GM23248 (cell line): ENCODE measurements at regions not wholly inside any gene's neighbourhood (a gene's known extent, or its start where the extent isn't known, plus 50 kb on each side); places are given as distances from the start of the nearest gene placed in this dataset.

ENCODE experiments used
- DNase-seq: peaks from one replicate; pipeline ENCODE4 v3.0.0-alpha.2; 2015
- H2AFZ ChIP-seq: fragments of 200-600 bp; sonication (generic); 2 replicates; pipeline ENCODE4 v1.6.1; 2016; ENCODE audit warnings: antibody characterized with exemption
- H3F3A ChIP-seq: fragments of 200-600 bp; sonication (generic); 2 replicates; pipeline ENCODE4 v1.6.1; 2016; ENCODE audit warnings: mild to moderate bottlenecking, antibody characterized with exemption, mixed run types; ENCODE audit not compliant: insufficient read depth
- H3K27ac ChIP-seq: fragments of 200-600 bp; sonication (generic); 2 replicates; pipeline ENCODE4 v1.5.1; 2016; ENCODE audit warnings: mild to moderate bottlenecking
- H3K27me3 ChIP-seq: fragments of 200-600 bp; sonication (generic); replicated peaks from 2 replicates; pipeline ENCODE4 v1.6.1; 2016; ENCODE audit warnings: mild to moderate bottlenecking; ENCODE audit not compliant: insufficient read depth
- H3K36me3 ChIP-seq: fragments of 200-600 bp; sonication (generic); 2 replicates; pipeline ENCODE4 v1.6.1; 2016; ENCODE audit warnings: low read depth, mild to moderate bottlenecking
- H3K4me1 ChIP-seq: fragments of 200-600 bp; sonication (generic); 2 replicates; pipeline ENCODE4 v1.6.1; 2016; ENCODE audit warnings: mild to moderate bottlenecking; ENCODE audit not compliant: insufficient read depth
- H3K4me2 ChIP-seq: fragments of 200-600 bp; sonication (generic); one replicate; pipeline ENCODE4 v1.6.1; 2016; ENCODE audit warnings: mild to moderate bottlenecking; ENCODE audit not compliant: unreplicated experiment
- H3K4me3 ChIP-seq: fragments of 200-600 bp; sonication (generic); 2 replicates; pipeline ENCODE4 v1.5.1; 2016; ENCODE audit warnings: mild to moderate bottlenecking
- H3K79me2 ChIP-seq: fragments of 200-600 bp; sonication (generic); 2 replicates; pipeline ENCODE4 v1.6.1; 2016; ENCODE audit warnings: mild to moderate bottlenecking; ENCODE audit not compliant: insufficient read depth
- H3K9ac ChIP-seq: fragments of 200-600 bp; sonication (generic); 2 replicates; pipeline ENCODE4 v1.6.1; 2016; ENCODE audit warnings: mild to moderate bottlenecking
- H3K9me2 ChIP-seq: fragments of 200-600 bp; sonication (generic); 2 replicates; pipeline ENCODE4 v1.6.1; 2016; ENCODE audit warnings: mixed run types, mild to moderate bottlenecking, moderate library complexity; ENCODE audit not compliant: insufficient read depth
- H3K9me3 ChIP-seq: fragments of 200-600 bp; sonication (generic); one replicate; pipeline ENCODE4 v1.6.1; 2017; ENCODE audit warnings: low read depth
- H4K20me1 ChIP-seq: fragments of 200-600 bp; sonication (generic); 2 replicates; pipeline ENCODE4 v1.6.0; 2016; ENCODE audit not compliant: insufficient read depth
- EZH2 ChIP-seq: fragments of 200-600 bp; sonication (generic); IDR thresholded peaks from 2 replicates; pipeline ENCODE4 v1.6.1; 2018; ENCODE audit warnings: antibody characterized with exemption, mild to moderate bottlenecking; ENCODE audit not compliant: insufficient read depth, poor library complexity, severe bottlenecking
- EZH2phosphoT487 ChIP-seq: fragments of 200-600 bp; sonication (generic); IDR thresholded peaks from 2 replicates; pipeline ENCODE4 v1.6.1; 2018; ENCODE audit warnings: antibody characterized with exemption, moderate library complexity, mild to moderate bottlenecking, low read depth; ENCODE audit not compliant: insufficient read depth
- WGBS, 2 experiments: methylation state at CpG; one replicate each; pipeline ENCODE4 v1.1.6; 2015 to 2017; ENCODE audit warnings: low lambda C conversion rate in 2 of 2, low coverage in 1 of 2; ENCODE audit errors: missing lambda C conversion rate in 2 of 2; 5-methylcytosine and 5-hydroxymethylcytosine counted together
- in situ Hi-C: fragments of 300-500 bp; cut with MboI; formaldehyde crosslinking; loops from 2 replicates; pipeline ENCODE4 v1.15.0; 2020

DNA sequence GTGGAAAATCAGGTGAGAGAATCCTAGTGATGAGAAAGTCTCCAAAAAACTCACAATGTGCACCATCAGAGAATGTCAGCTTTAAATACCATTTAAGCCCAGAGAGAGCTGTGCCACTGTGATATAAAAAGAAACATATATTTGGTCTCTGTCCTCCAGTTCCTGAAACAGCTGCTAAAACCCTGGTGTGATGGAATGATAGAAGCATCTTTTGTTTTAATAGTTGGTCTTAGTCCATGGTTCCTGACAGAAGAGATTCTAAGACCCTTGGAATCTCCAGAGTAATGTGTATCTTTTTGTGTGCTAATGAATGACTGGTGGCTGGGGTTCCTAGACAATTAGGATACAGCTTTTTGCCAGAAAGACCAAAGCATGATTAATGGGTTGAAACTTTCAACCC is 302.8 kb upstream of the B3GALT2 start:
- no peaks in the 10 kb centered on the region for H3K27me3 ChIP-seq
- no peak overlapping the region for H3K9ac ChIP-seq
- no peak overlapping the region for H2AFZ ChIP-seq
- no peak for DNase-seq
- no peaks in the 10 kb centered on the region for H4K20me1 ChIP-seq
- in situ Hi-C loops, result no loop called here
- H3K4me1 ChIP-seq, result no peaks in the 10 kb centered on the region
- H3K36me3 ChIP-seq, result no peaks in the 10 kb centered on the region
- H3K4me2 ChIP-seq, result no peak overlapping the region
- TF ChIP-seq EZH2phosphoT487, result no peak
- TF ChIP-seq EZH2, result no peak
- no peak overlapping the region for H3K4me3 ChIP-seq
- no peak overlapping the region for H3K27ac ChIP-seq
- no peaks in the 10 kb centered on the region for H3K79me2 ChIP-seq
- H3K9me2 ChIP-seq, result no peaks in the 10 kb centered on the region
- H3K9me3 ChIP-seq, result no peaks in the 10 kb centered on the region
- no peaks in the 10 kb centered on the region for H3F3A ChIP-seq

DNA sequence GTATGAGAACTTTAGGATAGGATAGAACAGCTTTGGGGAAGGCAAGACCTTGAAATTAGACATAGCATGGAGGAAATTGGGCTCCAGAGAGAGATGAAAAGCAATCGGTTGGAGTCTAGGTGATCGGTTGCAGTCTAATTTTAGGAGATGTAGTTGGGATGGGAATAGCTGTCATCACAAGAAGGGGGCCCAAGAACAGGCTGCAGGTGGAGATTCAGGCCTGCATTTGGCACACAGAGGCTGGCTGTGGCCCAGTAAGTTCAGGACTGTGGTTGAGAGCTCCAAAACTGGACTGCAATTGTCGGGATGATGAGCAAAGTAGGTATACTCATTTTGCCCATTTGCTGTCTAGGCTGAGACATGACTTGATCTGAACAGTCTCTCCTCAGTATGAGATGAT is 301.3 kb upstream of the B3GALT2 start:
- WGBS, 2 experiments, result 76 to 78% methylated on average over 3 of the region's 3 CpGs
- in situ Hi-C loops, result no loop called here

DNA sequence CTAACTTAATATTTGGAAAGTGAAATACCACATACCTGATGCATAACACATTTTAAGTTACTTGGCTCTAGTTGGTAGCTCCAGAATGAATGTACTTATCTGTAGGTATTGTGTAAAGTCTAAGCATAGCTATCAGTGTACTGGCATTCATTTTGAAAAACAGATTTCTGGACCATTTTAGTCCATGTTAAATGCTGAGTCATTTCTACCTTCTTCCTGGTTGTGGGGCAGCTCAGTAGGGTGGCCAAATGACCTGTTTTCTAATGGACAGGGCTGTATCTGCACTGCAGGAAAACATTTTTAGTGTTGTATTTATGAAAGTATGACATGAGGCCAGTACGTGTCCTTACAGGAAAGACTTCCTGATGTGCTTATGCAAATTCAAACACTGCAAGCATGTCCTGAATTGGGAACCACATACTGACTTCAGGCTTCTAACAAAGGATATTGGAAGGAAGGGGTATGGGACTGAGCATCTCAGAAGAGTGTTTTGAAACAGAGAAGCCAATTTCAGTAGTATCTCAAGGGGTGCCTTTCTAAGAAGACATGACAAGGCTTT is 300.3 kb upstream of the B3GALT2 start:
- no peaks in the 10 kb centered on the region for H3K79me2 ChIP-seq
- no peak for DNase-seq
- H3K9me2 ChIP-seq, result no peaks in the 10 kb centered on the region
- WGBS, 2 experiments, result 42 to 60% methylated on average over 1 of the region's 1 CpG
- H3K9me3 ChIP-seq, result no peaks in the 10 kb centered on the region
- H3K36me3 ChIP-seq, result no peaks in the 10 kb centered on the region
- 0 out of 2 replicates have a peak, but pooled peaks cover 3% of the 10 kb centered on the region for H3K27me3 ChIP-seq
- H3F3A ChIP-seq, result no peaks in the 10 kb centered on the region
- H4K20me1 ChIP-seq, result no peaks in the 10 kb centered on the region
- no peak for TF ChIP-seq EZH2
- TF ChIP-seq EZH2phosphoT487, result no peak
- no peak overlapping the region for H3K27ac ChIP-seq
- H3K4me2 ChIP-seq, result no peak overlapping the region
- no peak overlapping the region for H3K9ac ChIP-seq
- in situ Hi-C loops, result no loop called here
- H2AFZ ChIP-seq, result no peak overlapping the region
- no peak overlapping the region for H3K4me3 ChIP-seq
- H3K4me1 ChIP-seq, result no peaks in the 10 kb centered on the region

More for the DNA sequence above, 301.3 kb upstream of the B3GALT2 start:
- no peaks in the 10 kb centered on the region for H3K36me3 ChIP-seq
- H4K20me1 ChIP-seq, result no peaks in the 10 kb centered on the region
- no peak overlapping the region for H3K4me3 ChIP-seq
- no peaks in the 10 kb centered on the region for H3K9me3 ChIP-seq
- H3K4me2 ChIP-seq, result no peak overlapping the region
- no peak for DNase-seq
- TF ChIP-seq EZH2phosphoT487, result no peak
- no peak for TF ChIP-seq EZH2
- no peaks in the 10 kb centered on the region for H3K79me2 ChIP-seq
- no peaks in the 10 kb centered on the region for H3K9me2 ChIP-seq
- H2AFZ ChIP-seq, result no peak overlapping the region
- H3K9ac ChIP-seq, result no peak overlapping the region
- H3K27me3 ChIP-seq, result no peaks in the 10 kb centered on the region
- H3K4me1 ChIP-seq, result no peaks in the 10 kb centered on the region
- no peak overlapping the region for H3K27ac ChIP-seq
- no peaks in the 10 kb centered on the region for H3F3A ChIP-seq

- no peak overlapping the region for H2AFZ ChIP-seq
- no peak for DNase-seq
- in situ Hi-C loops, result no loop called here
- no peaks in the 10 kb centered on the region for H3K4me1 ChIP-seq
- H4K20me1 ChIP-seq, result no peaks in the 10 kb centered on the region
- WGBS, 2 experiments, result 6 to 13% methylated on average over 1 of the region's 1 CpG
- H3K36me3 ChIP-seq, result no peaks in the 10 kb centered on the region
- no peaks in the 10 kb centered on the region for H3F3A ChIP-seq
- H3K4me2 ChIP-seq, result no peak overlapping the region
- H3K79me2 ChIP-seq, result no peaks in the 10 kb centered on the region
- H3K4me3 ChIP-seq, result no peak overlapping the region
- H3K27ac ChIP-seq, result no peak overlapping the region
- H3K9me3 ChIP-seq, result no peaks in the 10 kb centered on the region
- no peaks in the 10 kb centered on the region for H3K9me2 ChIP-seq
- no peak overlapping the region for H3K9ac ChIP-seq
- H3K27me3 ChIP-seq, result peaks cover 8% of the 10 kb centered on the region; the same call in 1 of the 2 replicates
- TF ChIP-seq EZH2, result no peak
- TF ChIP-seq EZH2phosphoT487, result no peak
Measured at GRCh38 chr1:193480755-193481154, 294.3 kb upstream of the B3GALT2 start.

GRCh38 chr1:193479187-193479586 is 292.8 kb upstream of the B3GALT2 start:
- Histone ChIP-seq H3K4me1 (no peaks in the 10 kb centered on the region), H4K20me1 (no peaks in the 10 kb centered on the region), H3K4me2 (no peak overlapping the region), H3K79me2 (no peaks in the 10 kb centered on the region), H3K27me3 (peaks cover 8% of the 10 kb centered on the region; the same call in 1 of the 2 replicates), H3K9me2 (no peaks in the 10 kb centered on the region), H3K36me3 (no peaks in the 10 kb centered on the region), H3K9ac (no peak overlapping the region), H3K4me3 (no peak overlapping the region), H2AFZ (no peak overlapping the region), H3F3A (no peaks in the 10 kb centered on the region), H3K27ac (no peak overlapping the region), H3K9me3 (no peaks in the 10 kb centered on the region)
- WGBS, 2 experiments, result 23 to 45% methylated on average over 3 of the region's 3 CpGs
- in situ Hi-C loops, result no loop called here
- DNase-seq, result no peak
- TF ChIP-seq EZH2phosphoT487, result no peak
- no peak for TF ChIP-seq EZH2
